HEK293 (cell line): ENCODE measurements at regions not wholly inside any gene's neighbourhood (a gene's known extent, or its start where the extent isn't known, plus 50 kb on each side); places are given as distances from the start of the nearest gene placed in this dataset.
"Not testable (repeated sequence)": the region's sequence is repeated elsewhere in the genome, so short reads cannot be mapped to it uniquely, and the experiment has no call there.

ENCODE experiments used
- ZBTB17 ChIP-seq: fragments of 450-650 bp; formaldehyde crosslinking; IDR thresholded peaks from 2 replicates; pipeline ENCODE4 v1.5.1; 2016; ENCODE audit warnings: missing biosample characterization, missing genetic modification characterization
- ZNF169 ChIP-seq: fragments of 450-650 bp; formaldehyde crosslinking; IDR thresholded peaks from 2 replicates; pipeline ENCODE4 v1.5.1; 2016; ENCODE audit warnings: missing biosample characterization, missing genetic modification characterization
- ZNF223 ChIP-seq: fragments of 450-650 bp; formaldehyde crosslinking; IDR thresholded peaks from 2 replicates; pipeline ENCODE4 v1.5.1; 2016; ENCODE audit warnings: missing biosample characterization, missing genetic modification characterization
- ZNF571 ChIP-seq: fragments of 450-650 bp; formaldehyde crosslinking; IDR thresholded peaks from 2 replicates; pipeline ENCODE4 v1.5.0; 2017; ENCODE audit warnings: missing biosample characterization, missing genetic modification characterization
- ZNF664 ChIP-seq: fragments of 450-650 bp; formaldehyde crosslinking; IDR thresholded peaks from 2 replicates; pipeline ENCODE4 v1.5.1; 2016; ENCODE audit warnings: missing biosample characterization, missing genetic modification characterization
- ZNF830 ChIP-seq: fragments of 450-650 bp; IDR thresholded peaks from 2 replicates; pipeline ENCODE4 v1.5.0; 2018; ENCODE audit warnings: missing biosample characterization, missing genetic modification characterization, low read depth, mild to moderate bottlenecking, moderate library complexity
- TF ChIP-seq, protein P1 (sequence below): fragments of 450-650 bp; formaldehyde crosslinking; IDR thresholded peaks from 2 replicates; pipeline ENCODE4 v1.5.1; 2016; ENCODE audit warnings: missing biosample characterization, missing genetic modification characterization

DNA sequence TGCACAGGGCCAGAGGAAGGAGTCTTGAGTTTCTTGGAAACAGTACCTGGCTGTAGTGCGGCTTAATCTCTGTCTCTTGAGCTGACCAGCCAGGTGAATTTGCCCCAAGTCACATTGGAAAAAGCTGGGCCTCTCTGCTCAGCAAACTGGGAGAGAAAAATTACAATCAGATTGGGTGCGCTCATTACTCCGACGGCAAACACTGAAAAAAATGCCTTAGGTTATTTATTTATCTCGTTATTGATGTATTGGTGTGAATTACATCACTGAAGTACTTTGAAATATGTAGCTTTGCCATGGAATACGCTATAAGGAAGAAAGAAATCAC, 4493.4 kb upstream of the OR11H1 start:
- TF ChIP-seq ZNF223 (tag by site-specific recombination); ZNF169; ZBTB17 (tag by site-specific recombination); ZNF571; ZNF664 (tag by site-specific recombination); ZNF830 (tag by site-specific recombination): not testable (repeated sequence)
- TF ChIP-seq, protein P1, sequence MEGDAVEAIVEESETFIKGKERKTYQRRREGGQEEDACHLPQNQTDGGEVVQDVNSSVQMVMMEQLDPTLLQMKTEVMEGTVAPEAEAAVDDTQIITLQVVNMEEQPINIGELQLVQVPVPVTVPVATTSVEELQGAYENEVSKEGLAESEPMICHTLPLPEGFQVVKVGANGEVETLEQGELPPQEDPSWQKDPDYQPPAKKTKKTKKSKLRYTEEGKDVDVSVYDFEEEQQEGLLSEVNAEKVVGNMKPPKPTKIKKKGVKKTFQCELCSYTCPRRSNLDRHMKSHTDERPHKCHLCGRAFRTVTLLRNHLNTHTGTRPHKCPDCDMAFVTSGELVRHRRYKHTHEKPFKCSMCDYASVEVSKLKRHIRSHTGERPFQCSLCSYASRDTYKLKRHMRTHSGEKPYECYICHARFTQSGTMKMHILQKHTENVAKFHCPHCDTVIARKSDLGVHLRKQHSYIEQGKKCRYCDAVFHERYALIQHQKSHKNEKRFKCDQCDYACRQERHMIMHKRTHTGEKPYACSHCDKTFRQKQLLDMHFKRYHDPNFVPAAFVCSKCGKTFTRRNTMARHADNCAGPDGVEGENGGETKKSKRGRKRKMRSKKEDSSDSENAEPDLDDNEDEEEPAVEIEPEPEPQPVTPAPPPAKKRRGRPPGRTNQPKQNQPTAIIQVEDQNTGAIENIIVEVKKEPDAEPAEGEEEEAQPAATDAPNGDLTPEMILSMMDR (tag by site-specific recombination): not testable (repeated sequence)
